ENCODE measurements at regions not wholly inside any gene's neighbourhood (a gene's known extent, or its start where the extent isn't known, plus 50 kb on each side); places are given as distances from the start of the nearest gene placed in this dataset.
"Not testable (repeated sequence)": the region's sequence is repeated elsewhere in the genome, so short reads cannot be mapped to it uniquely, and the experiment has no call there.

- no peak for FAIRE-seq
Observed at GRCh38 chr6:21710908-21711627, 117.5 kb downstream of the SOX4 start.

- FAIRE-seq: no peak
Observed at GRCh38 chr6:21712213-21712612, 118.7 kb downstream of the SOX4 start.

- FAIRE-seq: no peak
Observed at GRCh38 chr6:21713481-21713880, 119.9 kb downstream of the SOX4 start.

GRCh38 chr6:21715180-21715579 is 121.6 kb downstream of the SOX4 start:
- no peak for FAIRE-seq

GRCh38 chr6:21722510-21722909 is 129.0 kb downstream of the SOX4 start:
- FAIRE-seq: no peak

GRCh38 chr6:21726676-21727075 is 133.1 kb downstream of the SOX4 start:
- FAIRE-seq: no peak

GRCh38 chr6:21728141-21728540 is 134.6 kb downstream of the SOX4 start:
- FAIRE-seq: no peak

GRCh38 chr6:21729431-21729830 is 135.9 kb downstream of the SOX4 start:
- FAIRE-seq: no peak

GRCh38 chr6:21730533-21730932 is 137.0 kb downstream of the SOX4 start:
- FAIRE-seq: no peak

- no peak for FAIRE-seq
Observed at GRCh38 chr6:21731411-21732031, 138.0 kb downstream of the SOX4 start.

- not testable (repeated sequence) for FAIRE-seq
Observed at GRCh38 chr6:21732032-21732730, 138.6 kb downstream of the SOX4 start.

- no peak for FAIRE-seq
Observed at GRCh38 chr6:21732731-21733130, 139.2 kb downstream of the SOX4 start.

- no peak for FAIRE-seq
Observed at GRCh38 chr6:21733311-21733710, 139.8 kb downstream of the SOX4 start.

GRCh38 chr6:21734204-21734603 is 140.7 kb downstream of the SOX4 start:
- no peak for FAIRE-seq

- FAIRE-seq: no peak
Observed at GRCh38 chr6:21738180-21739094, 144.9 kb downstream of the SOX4 start.

- FAIRE-seq: no peak
Observed at GRCh38 chr6:21739241-21739640, 145.7 kb downstream of the SOX4 start.

- no peak for FAIRE-seq
Observed at GRCh38 chr6:21739838-21740237, 146.3 kb downstream of the SOX4 start.

GRCh38 chr6:21740376-21741124 is 147.0 kb downstream of the SOX4 start:
- FAIRE-seq: no peak

GRCh38 chr6:21741221-21742109 is 147.9 kb downstream of the SOX4 start:
- FAIRE-seq: no peak

GRCh38 chr6:21742238-21742660 is 148.7 kb downstream of the SOX4 start:
- FAIRE-seq: no peak

- no peak for FAIRE-seq
Observed at GRCh38 chr6:21744331-21744730, 150.8 kb downstream of the SOX4 start.

All from A204.1 (cell line).